H1 (cell line): ENCODE measurements at regions not wholly inside any gene's neighbourhood (a gene's known extent, or its start where the extent isn't known, plus 50 kb on each side); places are given as distances from the start of the nearest gene placed in this dataset.

ENCODE experiments used
- CTCF ChIA-PET: fragments of 300-600 bp; sonication (Branson Sonifier 250); formaldehyde crosslinking; loops from one replicate; lab custom pipeline; 2021; ENCODE audit not compliant: partially characterized antibody; lab: Charles Lee
- POLR2A ChIA-PET: fragments of 300-600 bp; sonication (Branson Sonifier 250); formaldehyde crosslinking; loops from one replicate; lab custom pipeline; 2021; ENCODE audit warnings: inconsistent platforms; ENCODE audit not compliant: partially characterized antibody; lab: Charles Lee
- DNase-seq, 2 experiments: peaks; one replicate each; pipeline versions ENCODE4 v3.0.0 to v3.0.0-alpha.2; 2010 to 2022; ENCODE audit warnings: low spot score in 2 of 2, low read depth in 1 of 2, mixed read lengths in 1 of 2
- FAIRE-seq: peaks from 2 replicates; lab custom pipeline; 2011; peaks lifted over from hg19 to GRCh38; lab: Jason Lieb, UNC
- H2AFZ ChIP-seq: 2 replicates; pipeline ENCODE4 v1.8.1; 2012; ENCODE audit warnings: low read length, inconsistent platforms
- H2AK5ac ChIP-seq: 2 replicates; pipeline ENCODE4 v1.6.1; 2013; ENCODE audit warnings: low read depth, low read length
- H2BK120ac ChIP-seq: replicated peaks from 2 replicates; pipeline ENCODE3; 2013; ENCODE audit warnings: low read depth, low read length, inconsistent platforms
- H2BK12ac ChIP-seq: 2 replicates; pipeline ENCODE4 v1.6.1; 2013; ENCODE audit warnings: low read depth, low read length
- H2BK15ac ChIP-seq: 2 replicates; pipeline ENCODE4 v1.6.1; 2013; ENCODE audit warnings: low read length
- H2BK20ac ChIP-seq: 2 replicates; pipeline ENCODE4 v1.6.1; 2013; ENCODE audit warnings: low read length
- H2BK5ac ChIP-seq: 2 replicates; pipeline ENCODE4 v1.6.1; 2013; ENCODE audit warnings: low read depth, low read length
- H3K14ac ChIP-seq: 2 replicates; pipeline ENCODE4 v1.6.1; 2013; ENCODE audit warnings: inconsistent platforms; ENCODE audit not compliant: insufficient read length
- H3K18ac ChIP-seq: 2 replicates; pipeline ENCODE4 v1.6.1; 2013; ENCODE audit warnings: low read length; ENCODE audit errors: extremely low read depth
- H3K23ac ChIP-seq: 2 replicates; pipeline ENCODE4 v1.6.1; 2013; ENCODE audit warnings: inconsistent platforms; ENCODE audit not compliant: insufficient read length
- H3K23me2 ChIP-seq: 2 replicates; pipeline ENCODE4 v1.6.1; 2013; ENCODE audit warnings: low read depth, low read length
- H3K27ac ChIP-seq: 2 replicates; pipeline ENCODE4 v1.6.1; 2011; ENCODE audit warnings: low read depth, low read length, inconsistent platforms
- H3K27me3 ChIP-seq, 4 experiments: replicated peaks in 1 of 4; 1 replicate in 1 of 4; 2 replicates in 3 of 4; pipeline versions ENCODE4 v1.6.1 to v1.8.1; 2011 to 2013; ENCODE audit warnings: low read length in 3 of 4, mild to moderate bottlenecking in 3 of 4, inconsistent platforms in 2 of 4, mixed read lengths in 2 of 4, moderate library complexity in 1 of 4; ENCODE audit not compliant: control insufficient read depth in 3 of 4, insufficient read depth in 3 of 4; ENCODE audit errors: extremely low read depth in 1 of 4
- H3K36me3 ChIP-seq, 4 experiments: 2 replicates each; pipeline versions ENCODE4 v1.6.1 to v1.8.1; 2011 to 2013; ENCODE audit warnings: mild to moderate bottlenecking in 4 of 4, low read length in 3 of 4, moderate library complexity in 2 of 4, control low read depth in 1 of 4, inconsistent platforms in 1 of 4; ENCODE audit not compliant: insufficient read depth in 4 of 4, control insufficient read depth in 2 of 4
- H3K4ac ChIP-seq: replicated peaks from 2 replicates; pipeline ENCODE3; 2013; ENCODE audit warnings: low read length, low read depth, mixed read lengths, inconsistent platforms; ENCODE audit not compliant: insufficient read length
- H3K4me1 ChIP-seq, 4 experiments: replicated peaks in 1 of 4; 1 replicate in 1 of 4; 2 replicates in 3 of 4; pipeline versions ENCODE4 v1.6.1 to v1.8.1; 2011 to 2013; ENCODE audit warnings: low read length in 3 of 4, inconsistent platforms in 2 of 4, mixed read lengths in 1 of 4; ENCODE audit not compliant: insufficient read depth in 4 of 4, control insufficient read depth in 3 of 4
- H3K4me2 ChIP-seq, 2 experiments: 2 replicates each; pipeline versions ENCODE4 v1.6.1 to v1.8.1; 2011 to 2013; ENCODE audit warnings: low read depth in 2 of 2, low read length in 2 of 2, control low read depth in 1 of 2, inconsistent platforms in 1 of 2, mild to moderate bottlenecking in 1 of 2; ENCODE audit not compliant: insufficient read depth in 1 of 2
- H3K4me3 ChIP-seq, 4 experiments: fragments of 200-600, 300-600 bp in 1 of 4; sonication (generic), shearing (Covaris generic), sonication (Bioruptor Twin) in 1 of 4; 2 replicates each; pipeline versions ENCODE4 v1.5.1 to v1.8.1; 2011 to 2016; ENCODE audit warnings: low read length in 4 of 4, low read depth in 3 of 4, control low read depth in 2 of 4, inconsistent platforms in 2 of 4, mild to moderate bottlenecking in 2 of 4, mixed read lengths in 1 of 4, moderate library complexity in 1 of 4; ENCODE audit not compliant: insufficient read depth in 2 of 4; ENCODE audit errors: extremely low read depth in 1 of 4
- H3K56ac ChIP-seq: replicated peaks from 2 replicates; pipeline ENCODE3; 2013; ENCODE audit warnings: low read depth, mild to moderate bottlenecking, mixed read lengths, low read length, inconsistent platforms; ENCODE audit not compliant: insufficient read length
- H3K79me1 ChIP-seq: 2 replicates; pipeline ENCODE4 v1.6.1; 2013; ENCODE audit warnings: low read depth, low read length, control low read depth
- H3K79me2 ChIP-seq, 2 experiments: 2 replicates each; pipeline versions ENCODE4 v1.6.1 to v1.8.1; 2012 to 2013; ENCODE audit warnings: low read length in 2 of 2, mild to moderate bottlenecking in 2 of 2, inconsistent platforms in 1 of 2; ENCODE audit not compliant: insufficient read depth in 2 of 2, control insufficient read depth in 1 of 2
- H3K9ac ChIP-seq, 4 experiments: replicated peaks in 1 of 4; 1 replicate in 1 of 4; 2 replicates in 3 of 4; pipeline versions ENCODE4 v1.6.1 to v1.8.1; 2011 to 2013; ENCODE audit warnings: low read depth in 3 of 4, low read length in 3 of 4, control low read depth in 2 of 4, mild to moderate bottlenecking in 2 of 4, moderate library complexity in 2 of 4, inconsistent platforms in 1 of 4; ENCODE audit errors: extremely low read depth in 1 of 4
- H3K9me3 ChIP-seq, 2 experiments: 2 replicates each; pipeline versions ENCODE4 v1.6.1 to v1.8.1; 2012 to 2013; ENCODE audit warnings: mild to moderate bottlenecking in 2 of 2, moderate library complexity in 2 of 2, control low read depth in 1 of 2, inconsistent platforms in 1 of 2, low read depth in 1 of 2, low read length in 1 of 2, mixed read lengths in 1 of 2; ENCODE audit not compliant: insufficient read depth in 2 of 2
- H4K20me1 ChIP-seq, 2 experiments: replicated peaks in 1 of 2; 2 replicates each; pipeline versions ENCODE3 to v1.8.1; 2011 to 2013; ENCODE audit warnings: inconsistent platforms in 2 of 2, low read length in 2 of 2, mild to moderate bottlenecking in 1 of 2; ENCODE audit not compliant: insufficient read depth in 2 of 2, control insufficient read depth in 1 of 2
- H4K5ac ChIP-seq: 2 replicates; pipeline ENCODE4 v1.6.1; 2013; ENCODE audit warnings: low read length, low read depth, mixed read lengths, inconsistent platforms; ENCODE audit not compliant: insufficient read length
- H4K8ac ChIP-seq: 2 replicates; pipeline ENCODE4 v1.8.0; 2013; ENCODE audit warnings: mild to moderate bottlenecking, moderate library complexity, low read length, inconsistent platforms; ENCODE audit not compliant: insufficient read depth; ENCODE audit errors: extremely low read depth
- H4K91ac ChIP-seq: replicated peaks from 2 replicates; pipeline ENCODE3; 2013; ENCODE audit warnings: low read length, mixed read lengths, inconsistent platforms; ENCODE audit not compliant: insufficient read length
- BACH1 ChIP-seq: IDR thresholded peaks from 2 replicates; pipeline ENCODE4 v1.6.1; 2012; ENCODE audit warnings: low read length, improper control_type of control experiment
- CBX8 ChIP-seq: fragments of 300-800, 300-1000 bp; sonication (generic); IDR thresholded peaks from 2 replicates; pipeline ENCODE4 v1.7.1; 2016; ENCODE audit warnings: low read depth, low read length, borderline replicate concordance
- CHD2 ChIP-seq: IDR thresholded peaks from 2 replicates; pipeline ENCODE4 v1.6.1; 2012; ENCODE audit warnings: low read length, improper control_type of control experiment
- CREB1 ChIP-seq: IDR thresholded peaks from 2 replicates; pipeline ENCODE4 v1.6.1; 2012; ENCODE audit warnings: inconsistent platforms
- EZH2 ChIP-seq: fragments of 200-600 bp; sonication (generic); IDR thresholded peaks from 2 replicates; pipeline ENCODE4 v1.7.1; 2012; ENCODE audit warnings: low read depth, mild to moderate bottlenecking, moderate library complexity, low read length, inconsistent platforms; ENCODE audit not compliant: severe bottlenecking
- GABPA ChIP-seq: IDR thresholded peaks from 2 replicates; pipeline ENCODE4 v1.6.1; 2011; ENCODE audit warnings: mild to moderate bottlenecking, low read length, moderate library complexity, borderline replicate concordance; ENCODE audit not compliant: insufficient read depth
- JUND ChIP-seq: IDR thresholded peaks from 2 replicates; pipeline ENCODE4 v1.6.1; 2011; ENCODE audit warnings: mild to moderate bottlenecking, improper control_type of control experiment, low read length
- NRF1 ChIP-seq: IDR thresholded peaks from 2 replicates; pipeline ENCODE4 v1.6.1; 2011; ENCODE audit warnings: mild to moderate bottlenecking, low read depth, low read length, improper control_type of control experiment
- POU5F1 ChIP-seq: IDR thresholded peaks from 2 replicates; pipeline ENCODE4 v1.6.1; 2011; ENCODE audit warnings: low read depth, mild to moderate bottlenecking, low read length, moderate library complexity
- SUZ12 ChIP-seq: fragments of 200-600 bp; sonication (generic); IDR thresholded peaks from 2 replicates; pipeline ENCODE4 v1.6.1; 2012; ENCODE audit warnings: mild to moderate bottlenecking, inconsistent platforms, low read length, moderate library complexity, mixed read lengths
- TCF12 ChIP-seq: IDR thresholded peaks from 2 replicates; pipeline ENCODE4 v1.6.1; 2011; ENCODE audit warnings: low read depth, mild to moderate bottlenecking, low read length
- YY1 ChIP-seq: IDR thresholded peaks from 2 replicates; pipeline ENCODE4 v1.6.1; 2011; ENCODE audit warnings: low read depth, mild to moderate bottlenecking, low read length
- WGBS, 2 experiments: shearing (Covaris generic) in 1 of 2; methylation state at CpG; one replicate each; pipeline versions ENCODE4 v1.1.6 to v1.1.7; 2013 to 2015; ENCODE audit warnings: low lambda C conversion rate in 2 of 2, mixed read lengths in 2 of 2, inconsistent platforms in 1 of 2, low coverage in 1 of 2, missing lambda C conversion rate in 1 of 2; ENCODE audit not compliant: insufficient replicate concordance in 2 of 2, insufficient coverage in 1 of 2, insufficient read length in 1 of 2; ENCODE audit errors: extremely low coverage in 1 of 2, missing lambda C conversion rate in 1 of 2; 5-methylcytosine and 5-hydroxymethylcytosine counted together
- TF ChIP-seq, protein P1 (sequence below): IDR thresholded peaks from 2 replicates; pipeline ENCODE4 v1.6.1; 2011; ENCODE audit warnings: low read length, improper control_type of control experiment
- TF ChIP-seq, protein P2 (sequence below): IDR thresholded peaks from 2 replicates; pipeline ENCODE4 v1.6.1; 2011; ENCODE audit warnings: low read depth, mild to moderate bottlenecking, low read length; ENCODE audit not compliant: insufficient read depth

DNA sequence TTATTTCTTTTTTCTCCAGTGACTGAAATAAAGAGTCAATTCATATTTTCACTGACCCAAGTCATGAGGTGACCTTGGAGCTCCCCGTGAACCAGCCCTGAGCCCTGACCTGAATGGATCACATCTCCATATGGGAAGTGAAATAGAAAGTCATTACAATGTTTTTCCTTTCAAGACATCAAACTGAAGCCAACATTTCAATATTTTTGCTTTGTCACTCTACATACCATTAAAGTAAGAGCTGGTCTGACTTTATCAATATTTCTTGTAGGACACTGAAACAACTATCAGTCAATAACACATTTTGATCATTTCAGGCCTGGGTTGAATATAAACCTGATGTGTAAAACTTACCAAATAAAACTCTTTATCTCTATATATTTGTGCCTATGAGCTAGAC is 249.8 kb upstream of the PHF14 start:
- no peak for FAIRE-seq
- no peaks in the 10 kb centered on the region for H3K9me3 ChIP-seq
- no peaks in the 10 kb centered on the region; a peak in 1 of 7 replicates for H3K4me1 ChIP-seq
- H3K9ac ChIP-seq = no peak overlapping the region
- H3K56ac ChIP-seq = no peak overlapping the region
- POLR2A ChIA-PET = no interaction called here
- H4K20me1 ChIP-seq = no peaks in the 10 kb centered on the region
- H3K4ac ChIP-seq = no peak overlapping the region
- no peak overlapping the region for H2AFZ ChIP-seq
- H2BK15ac ChIP-seq = no peak overlapping the region
- CTCF ChIA-PET = interaction anchor here (1.0 kb wide), 1 partner anchor 10 kb away, joined by 4 read pairs; no protein-coding TSS in a partner anchor
- H3K27me3 ChIP-seq = no peaks in the 10 kb centered on the region
- no peak overlapping the region for H3K14ac ChIP-seq
- H4K8ac ChIP-seq = no peak overlapping the region
- no peak overlapping the region for H2BK20ac ChIP-seq
- H3K4me3 ChIP-seq = no peak overlapping the region
- H3K79me1 ChIP-seq = no peaks in the 10 kb centered on the region
- H4K91ac ChIP-seq = no peak overlapping the region
- H2BK12ac ChIP-seq = no peak overlapping the region
- no peak overlapping the region for H2AK5ac ChIP-seq
- no peak for DNase-seq
- H3K27ac ChIP-seq = no peak overlapping the region
- no peak overlapping the region for H3K23ac ChIP-seq
- H3K79me2 ChIP-seq = no peaks in the 10 kb centered on the region
- WGBS, 2 experiments = 96% methylated on average over 1 of the region's 1 CpG; no CpG with 5 or more reads in 1 of the 2 experiments
- H4K5ac ChIP-seq = no peak overlapping the region
- H3K23me2 ChIP-seq = no peaks in the 10 kb centered on the region
- H2BK5ac ChIP-seq = no peak overlapping the region
- H3K18ac ChIP-seq = no peak overlapping the region
- H3K4me2 ChIP-seq = no peak overlapping the region
- H3K36me3 ChIP-seq = no peaks in the 10 kb centered on the region
- H2BK120ac ChIP-seq = no peak overlapping the region
- TF ChIP-seq CBX8 (no peak), YY1 (no peak), SUZ12 (no peak), CREB1 (no peak), JUND (no peak), POU5F1 (no peak), GABPA (no peak), EZH2 (no peak), TCF12 (no peak), BACH1 (no peak), NRF1 (no peak), CHD2 (no peak)
- TF ChIP-seq, protein P1, sequence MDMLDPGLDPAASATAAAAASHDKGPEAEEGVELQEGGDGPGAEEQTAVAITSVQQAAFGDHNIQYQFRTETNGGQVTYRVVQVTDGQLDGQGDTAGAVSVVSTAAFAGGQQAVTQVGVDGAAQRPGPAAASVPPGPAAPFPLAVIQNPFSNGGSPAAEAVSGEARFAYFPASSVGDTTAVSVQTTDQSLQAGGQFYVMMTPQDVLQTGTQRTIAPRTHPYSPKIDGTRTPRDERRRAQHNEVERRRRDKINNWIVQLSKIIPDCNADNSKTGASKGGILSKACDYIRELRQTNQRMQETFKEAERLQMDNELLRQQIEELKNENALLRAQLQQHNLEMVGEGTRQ = no peak
- TF ChIP-seq, protein P2, sequence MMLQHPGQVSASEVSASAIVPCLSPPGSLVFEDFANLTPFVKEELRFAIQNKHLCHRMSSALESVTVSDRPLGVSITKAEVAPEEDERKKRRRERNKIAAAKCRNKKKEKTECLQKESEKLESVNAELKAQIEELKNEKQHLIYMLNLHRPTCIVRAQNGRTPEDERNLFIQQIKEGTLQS = no peak
